ENCODE measurements at regions not wholly inside any gene's neighbourhood (a gene's known extent, or its start where the extent isn't known, plus 50 kb on each side); places are given as distances from the start of the nearest gene placed in this dataset.

DNA sequence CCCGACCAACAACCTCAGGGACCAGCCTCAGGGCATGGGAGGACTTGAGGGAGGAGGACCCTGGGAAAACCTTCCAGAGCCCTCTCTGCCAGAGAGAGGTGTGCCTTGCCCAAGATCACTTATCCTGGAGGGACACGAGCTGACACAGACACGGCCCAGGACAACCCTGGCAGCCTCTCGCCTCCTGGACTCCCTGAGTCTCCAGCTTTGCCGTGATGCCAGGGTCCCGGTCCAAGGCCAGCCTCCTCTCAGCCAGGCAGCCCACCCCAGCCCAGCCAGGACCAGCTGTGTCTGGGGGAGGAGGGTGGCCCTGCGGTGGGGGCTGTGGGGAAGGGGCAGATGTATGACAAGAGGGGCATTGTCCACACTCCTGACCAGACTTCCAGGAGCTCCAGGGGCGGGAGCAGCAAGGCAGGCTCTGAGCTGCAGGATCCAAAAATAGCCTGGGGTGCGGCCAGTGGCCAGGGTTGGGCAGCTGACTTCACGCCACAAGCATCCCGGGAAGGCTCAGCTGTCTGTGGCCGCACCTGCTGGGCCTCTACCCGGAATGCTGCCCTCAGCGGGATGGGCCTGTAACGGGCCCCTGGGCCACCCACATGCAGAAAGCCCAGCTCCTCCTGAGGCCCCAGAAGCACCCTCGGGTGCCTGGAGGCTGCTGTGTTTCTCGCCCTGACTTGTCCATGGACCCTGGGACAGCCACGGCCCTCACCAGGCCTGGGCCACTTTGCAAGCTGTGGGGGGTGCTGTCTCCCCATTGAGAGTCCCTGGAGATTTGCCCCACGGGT, 65.5 kb upstream of the GPC1 start:
- TF ChIP-seq, protein P1, sequence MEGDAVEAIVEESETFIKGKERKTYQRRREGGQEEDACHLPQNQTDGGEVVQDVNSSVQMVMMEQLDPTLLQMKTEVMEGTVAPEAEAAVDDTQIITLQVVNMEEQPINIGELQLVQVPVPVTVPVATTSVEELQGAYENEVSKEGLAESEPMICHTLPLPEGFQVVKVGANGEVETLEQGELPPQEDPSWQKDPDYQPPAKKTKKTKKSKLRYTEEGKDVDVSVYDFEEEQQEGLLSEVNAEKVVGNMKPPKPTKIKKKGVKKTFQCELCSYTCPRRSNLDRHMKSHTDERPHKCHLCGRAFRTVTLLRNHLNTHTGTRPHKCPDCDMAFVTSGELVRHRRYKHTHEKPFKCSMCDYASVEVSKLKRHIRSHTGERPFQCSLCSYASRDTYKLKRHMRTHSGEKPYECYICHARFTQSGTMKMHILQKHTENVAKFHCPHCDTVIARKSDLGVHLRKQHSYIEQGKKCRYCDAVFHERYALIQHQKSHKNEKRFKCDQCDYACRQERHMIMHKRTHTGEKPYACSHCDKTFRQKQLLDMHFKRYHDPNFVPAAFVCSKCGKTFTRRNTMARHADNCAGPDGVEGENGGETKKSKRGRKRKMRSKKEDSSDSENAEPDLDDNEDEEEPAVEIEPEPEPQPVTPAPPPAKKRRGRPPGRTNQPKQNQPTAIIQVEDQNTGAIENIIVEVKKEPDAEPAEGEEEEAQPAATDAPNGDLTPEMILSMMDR (IDR thresholded peaks at IDR 0.05) = peak in 2 of 12 donors; percentile 9 to 13
- TF ChIP-seq POLR2A (IDR thresholded peaks at IDR 0.05) = no peak

Data from heart left ventricle (tissue), 13 donors.